ENCODE measurements at regions not wholly inside any gene's neighbourhood (a gene's known extent, or its start where the extent isn't known, plus 50 kb on each side); places are given as distances from the start of the nearest gene placed in this dataset.
"Not testable (repeated sequence)": the region's sequence is repeated elsewhere in the genome, so short reads cannot be mapped to it uniquely, and the experiment has no call there.

DNA sequence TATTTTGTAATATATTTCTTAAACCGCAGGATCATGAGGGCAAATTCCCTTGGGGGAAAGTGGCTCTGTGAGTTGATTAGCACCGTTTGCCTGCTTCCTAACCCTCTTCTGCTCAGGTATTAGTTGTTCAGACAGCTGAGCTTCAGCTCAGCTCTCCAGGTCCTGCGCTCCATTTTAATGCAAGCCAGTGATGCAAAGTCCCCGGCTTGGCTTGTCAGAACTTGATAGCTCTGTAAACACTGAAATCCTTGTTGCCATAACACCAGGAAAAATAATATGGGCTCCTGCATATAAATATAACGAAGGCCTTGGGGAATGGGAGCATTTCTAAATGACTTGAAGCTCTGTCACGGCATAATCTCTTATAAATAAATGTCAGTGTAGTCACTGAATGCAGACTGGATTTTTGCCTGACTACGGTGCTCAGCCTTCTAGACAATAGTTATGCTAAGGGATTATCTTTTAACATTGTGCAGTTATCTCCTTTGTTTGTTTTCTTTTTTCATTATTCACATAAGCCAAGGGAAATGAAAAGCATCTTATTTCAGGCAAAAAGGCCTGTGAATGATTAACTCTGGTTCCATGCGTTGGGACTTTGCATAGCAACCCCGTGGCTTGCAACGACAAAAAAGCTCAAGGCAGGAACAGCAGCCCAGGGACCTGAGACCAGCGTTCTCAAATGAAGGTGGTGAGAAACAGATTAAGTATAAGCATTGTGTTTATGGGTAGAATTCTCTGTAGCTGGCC is 253.2 kb downstream of the SPRY1 start:
- peak; percentile 42 for DNase-seq

DNA sequence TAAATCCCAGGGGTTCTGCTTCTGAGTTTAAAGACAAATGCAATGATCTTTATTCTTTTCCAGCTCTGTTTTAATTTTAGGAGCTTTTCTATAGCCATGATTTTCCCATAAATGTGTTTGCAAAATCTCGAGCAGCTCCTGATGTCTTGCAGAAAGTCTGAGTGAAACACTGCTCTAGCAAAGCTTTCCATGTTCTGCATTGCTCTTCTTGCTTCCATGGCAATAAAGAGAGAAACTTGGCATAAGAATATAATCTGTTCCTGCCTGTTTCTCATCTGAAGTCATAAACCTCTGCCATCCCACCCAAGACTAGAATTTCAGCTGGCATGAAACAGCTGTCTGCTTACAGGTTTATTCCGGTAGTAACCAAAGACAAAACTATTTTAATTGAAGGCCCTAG is 254.5 kb downstream of the SPRY1 start:
- DNase-seq = no peak

DNA sequence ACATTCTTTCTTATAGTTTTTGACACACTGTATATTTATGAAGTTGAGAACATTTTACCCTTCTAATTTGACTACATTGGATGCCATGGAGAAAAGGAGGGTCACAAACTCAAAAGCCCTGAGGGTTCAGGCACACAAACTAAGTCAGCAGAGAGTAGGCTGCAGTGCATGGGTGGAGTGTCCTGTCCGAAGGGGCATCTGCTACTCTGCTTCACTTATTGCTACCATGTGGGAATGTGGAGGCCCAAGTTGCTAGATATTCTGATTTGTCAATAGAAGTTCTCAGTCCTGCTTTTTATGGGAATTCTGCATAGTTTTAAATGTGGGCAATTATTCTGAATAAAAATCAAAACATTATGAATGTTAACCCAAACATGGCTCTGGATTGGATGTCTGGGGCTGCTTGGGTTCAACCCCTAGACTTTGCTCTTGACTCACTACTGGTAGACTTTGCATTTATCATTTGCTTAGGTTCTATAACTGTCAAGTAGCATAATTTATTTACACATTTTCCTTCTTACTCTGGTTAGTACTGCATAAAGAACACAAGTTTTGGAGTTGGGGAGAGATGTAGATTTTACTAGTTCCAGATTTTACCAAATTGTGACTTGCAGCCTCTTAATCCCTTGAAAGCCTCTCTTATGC is 255.1 kb downstream of the SPRY1 start:
- no peak for DNase-seq

DNA sequence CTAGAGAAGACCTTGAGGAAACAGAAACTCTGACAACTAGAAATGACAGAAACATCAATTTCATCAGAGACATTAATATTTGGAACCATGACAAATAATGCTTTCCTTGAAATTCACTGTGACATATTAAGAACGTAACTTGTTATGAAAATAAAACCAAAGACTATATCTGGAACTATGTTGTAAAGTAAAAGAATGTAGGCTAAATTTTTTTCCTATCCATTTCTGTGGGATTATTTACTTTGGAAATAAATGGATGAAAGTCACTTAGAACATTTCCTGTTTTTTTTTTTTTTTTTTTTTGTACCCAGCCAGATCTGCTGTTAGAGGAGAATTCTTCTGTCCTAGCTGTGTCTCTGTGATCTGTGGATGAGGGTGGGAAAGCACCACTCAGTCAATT is 255.9 kb downstream of the SPRY1 start:
- no peak for DNase-seq

DNA sequence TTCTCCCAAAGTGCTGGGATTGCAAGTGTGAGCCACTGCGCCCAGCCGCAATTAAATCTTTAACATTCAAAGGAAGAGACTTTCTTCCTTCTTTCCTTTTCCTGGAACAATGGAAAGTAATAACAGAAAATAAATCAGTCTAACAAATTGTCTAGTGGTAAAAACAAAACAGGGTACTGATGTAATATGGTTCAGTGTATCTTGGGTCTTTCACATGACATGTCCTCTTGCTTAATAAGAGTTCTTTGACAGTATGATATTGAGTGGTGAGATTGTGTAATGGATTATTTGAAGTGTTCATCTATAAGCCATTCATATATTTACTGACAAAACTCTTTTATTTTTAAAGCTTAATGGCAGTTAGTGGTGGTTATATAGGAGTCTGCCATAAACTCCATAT is 256.6 kb downstream of the SPRY1 start:
- no peak for DNase-seq

DNA sequence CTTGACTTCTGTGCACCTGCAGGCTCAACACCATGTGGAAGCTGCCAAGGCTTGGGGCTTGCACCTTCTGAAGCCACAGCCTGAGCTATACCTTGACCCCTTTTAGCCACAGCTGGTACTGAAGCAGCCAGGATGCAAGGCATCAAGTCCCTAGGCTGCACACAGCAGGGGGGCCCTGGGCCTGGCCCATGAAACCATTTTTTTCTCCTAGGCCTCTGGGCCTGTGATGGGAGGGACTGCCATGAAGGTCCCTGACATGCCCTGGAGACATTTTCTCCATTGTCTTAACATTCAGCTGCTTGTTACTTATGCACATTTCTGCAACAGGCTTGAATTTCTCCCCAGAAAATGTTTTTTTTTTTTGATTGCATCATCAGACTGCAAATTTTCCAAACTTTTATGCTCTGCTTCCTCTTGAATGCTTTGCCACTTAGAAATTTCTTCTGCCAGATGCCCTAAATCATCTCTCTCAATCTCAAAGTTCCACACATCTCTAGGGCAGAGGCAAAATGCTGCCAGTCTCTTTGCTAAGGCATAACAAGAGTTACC is 260.2 kb downstream of the SPRY1 start:
- DNase-seq = not testable (repeated sequence)

DNA sequence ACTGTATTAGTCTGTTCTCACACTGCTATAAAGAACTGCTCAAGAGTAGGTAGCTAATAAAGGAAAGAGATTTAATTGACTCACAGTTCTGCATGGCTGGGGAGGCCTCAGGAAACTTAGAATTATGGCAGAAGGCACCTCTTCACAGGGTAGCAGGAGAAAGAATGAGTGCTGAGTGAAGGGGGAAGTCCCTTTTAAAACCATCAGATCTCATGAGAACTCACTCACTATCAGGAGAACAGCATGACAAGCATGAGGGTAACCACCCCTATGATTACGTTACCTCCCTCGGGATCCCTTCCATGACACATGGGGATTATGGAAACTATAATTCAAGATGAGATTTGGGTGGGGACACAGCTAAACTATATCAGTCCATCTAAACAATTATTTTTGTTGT is 261.0 kb downstream of the SPRY1 start:
- DNase-seq = not testable (repeated sequence)

DNA sequence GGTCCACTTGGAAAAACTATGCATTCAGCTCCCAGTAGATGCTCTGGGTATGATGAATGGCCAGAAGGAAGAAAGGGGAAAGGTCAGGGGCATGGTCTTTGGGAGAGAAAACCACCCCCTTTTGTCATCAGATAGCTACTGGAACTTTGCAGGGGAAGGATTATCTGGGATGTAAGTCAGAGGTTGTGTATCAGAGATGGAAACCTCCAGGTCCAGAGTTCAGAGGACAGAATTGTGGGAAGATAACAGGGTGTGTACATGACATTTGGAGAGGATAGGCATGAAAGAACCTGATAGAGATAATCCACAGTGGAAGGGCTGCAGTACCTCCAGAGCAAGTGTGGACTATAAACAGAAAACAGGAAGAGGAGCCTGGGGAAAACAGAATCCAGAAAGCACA is 262.7 kb downstream of the SPRY1 start:
- DNase-seq = no peak

DNA sequence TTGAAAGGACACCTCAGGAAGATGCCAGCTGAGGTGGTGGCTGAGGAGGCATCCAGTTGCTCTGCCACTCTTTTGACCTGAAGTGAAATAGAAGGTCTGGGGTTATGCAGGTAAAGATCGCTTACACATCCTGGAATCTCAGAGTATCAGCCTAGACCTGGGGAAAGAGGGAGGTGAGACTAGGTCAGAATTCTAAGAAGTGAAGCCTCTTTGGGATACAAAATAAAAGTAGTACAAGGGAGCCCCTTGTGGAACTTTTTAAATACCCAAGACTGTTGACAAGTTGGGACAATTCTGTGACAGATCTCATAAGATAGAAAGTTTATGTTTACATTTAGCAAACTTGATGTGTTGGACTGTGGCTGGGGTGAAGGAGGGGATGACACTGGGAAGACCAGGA is 263.1 kb downstream of the SPRY1 start:
- no peak for DNase-seq

DNA sequence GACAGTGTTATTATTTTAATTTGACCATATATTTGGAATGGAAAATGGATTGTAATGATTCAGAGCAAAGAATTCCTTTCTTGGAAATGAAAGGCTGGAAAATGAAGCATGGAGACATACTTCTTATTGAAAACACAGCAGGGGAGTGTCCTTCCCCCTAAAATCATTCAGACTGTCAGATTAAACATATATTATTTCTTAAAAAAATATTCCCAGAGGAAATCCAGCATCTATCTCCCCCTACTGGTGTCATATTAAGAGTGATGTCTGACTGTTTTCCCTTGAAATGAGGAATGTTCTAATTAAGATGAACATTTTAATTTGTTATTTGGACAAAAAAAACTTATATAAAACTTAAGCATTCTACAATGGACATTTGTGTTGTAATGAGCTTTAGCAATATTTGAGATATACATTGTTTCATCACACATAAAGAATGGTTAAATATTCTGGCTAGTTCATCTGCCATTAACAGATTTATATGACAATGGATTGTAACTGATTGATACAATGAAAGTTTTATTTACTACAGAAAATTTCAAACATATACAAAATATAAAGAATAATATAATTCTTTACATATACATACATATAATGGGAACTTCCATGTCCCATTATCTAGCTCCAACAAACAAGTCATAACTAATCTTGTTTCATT is 264.6 kb downstream of the SPRY1 start:
- DNase-seq = no peak

DNA sequence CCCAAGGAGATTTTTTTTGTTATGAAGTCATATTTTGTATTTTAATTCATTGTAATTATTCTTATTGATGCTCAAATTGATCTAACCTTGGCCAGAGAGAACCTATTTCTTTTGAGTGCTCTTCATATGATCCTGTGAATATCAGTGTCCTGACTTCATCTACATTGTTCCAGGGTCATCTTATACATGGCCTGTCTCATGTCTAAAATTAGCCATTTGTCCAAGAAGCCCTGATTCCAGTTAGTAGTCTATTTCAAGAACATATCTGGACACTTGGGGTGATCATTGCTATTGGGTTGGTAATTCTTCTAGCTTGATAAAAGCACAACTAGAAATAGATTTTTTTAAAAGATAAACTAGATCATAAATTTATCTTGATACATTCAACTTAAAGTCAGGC is 266.2 kb downstream of the SPRY1 start:
- DNase-seq = no peak

DNA sequence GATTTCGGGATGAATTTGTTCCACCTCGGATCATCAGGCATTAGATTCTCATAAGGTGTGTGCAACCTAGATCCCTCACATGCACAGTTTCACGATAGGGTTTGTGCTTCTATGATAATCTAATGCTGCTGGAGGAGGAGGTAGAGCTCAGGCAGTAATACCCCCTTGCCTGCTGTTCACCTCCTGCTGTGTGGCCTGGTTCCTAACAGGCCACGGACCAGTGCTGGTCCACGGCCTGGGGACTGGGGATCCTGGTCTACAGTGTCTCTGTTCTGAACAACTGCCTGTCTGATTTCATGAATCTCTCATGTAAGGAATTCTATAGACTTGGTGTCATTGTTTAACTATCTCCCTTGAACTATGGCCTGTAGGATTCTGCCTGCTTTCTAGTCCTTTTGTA is 269.9 kb downstream of the SPRY1 start:
- DNase-seq = no peak

DNA sequence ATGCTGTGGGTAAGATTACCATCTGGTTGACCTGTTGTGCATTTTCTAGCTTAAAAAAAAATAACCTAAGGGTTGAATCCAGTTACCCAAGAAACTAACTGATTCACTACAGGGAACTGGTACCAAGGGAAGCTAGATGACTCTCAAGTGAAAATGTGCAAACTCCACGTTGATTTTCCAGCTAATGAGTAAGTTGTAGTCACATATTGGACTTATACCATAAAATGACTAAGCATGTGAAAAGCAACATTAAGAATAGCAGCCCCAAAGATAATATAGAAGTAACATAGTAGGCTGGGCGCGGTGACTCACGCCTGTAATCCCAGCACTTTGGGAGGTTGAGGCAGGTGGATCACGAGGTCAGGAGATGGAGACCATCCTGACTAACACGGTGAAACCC is 270.9 kb downstream of the SPRY1 start:
- no peak for DNase-seq

DNA sequence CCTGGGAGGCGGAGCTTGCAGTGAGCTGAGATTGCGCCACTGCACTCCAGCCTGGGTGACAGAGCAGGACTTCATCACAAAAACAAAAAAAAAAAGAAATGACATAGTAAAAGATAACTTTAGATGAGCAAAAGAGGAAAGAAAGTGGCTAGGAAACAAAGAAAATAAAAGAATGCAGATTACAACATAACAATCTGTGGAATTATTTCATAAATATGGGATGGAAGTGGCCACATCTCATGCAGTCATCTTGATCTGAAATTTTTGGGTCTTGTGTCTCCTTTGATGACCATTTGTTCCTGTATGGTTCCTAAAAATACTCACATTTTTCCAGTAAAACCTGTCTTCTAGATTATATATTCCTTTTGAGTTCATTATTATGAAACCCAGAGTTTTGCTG is 271.4 kb downstream of the SPRY1 start:
- no peak for DNase-seq

DNA sequence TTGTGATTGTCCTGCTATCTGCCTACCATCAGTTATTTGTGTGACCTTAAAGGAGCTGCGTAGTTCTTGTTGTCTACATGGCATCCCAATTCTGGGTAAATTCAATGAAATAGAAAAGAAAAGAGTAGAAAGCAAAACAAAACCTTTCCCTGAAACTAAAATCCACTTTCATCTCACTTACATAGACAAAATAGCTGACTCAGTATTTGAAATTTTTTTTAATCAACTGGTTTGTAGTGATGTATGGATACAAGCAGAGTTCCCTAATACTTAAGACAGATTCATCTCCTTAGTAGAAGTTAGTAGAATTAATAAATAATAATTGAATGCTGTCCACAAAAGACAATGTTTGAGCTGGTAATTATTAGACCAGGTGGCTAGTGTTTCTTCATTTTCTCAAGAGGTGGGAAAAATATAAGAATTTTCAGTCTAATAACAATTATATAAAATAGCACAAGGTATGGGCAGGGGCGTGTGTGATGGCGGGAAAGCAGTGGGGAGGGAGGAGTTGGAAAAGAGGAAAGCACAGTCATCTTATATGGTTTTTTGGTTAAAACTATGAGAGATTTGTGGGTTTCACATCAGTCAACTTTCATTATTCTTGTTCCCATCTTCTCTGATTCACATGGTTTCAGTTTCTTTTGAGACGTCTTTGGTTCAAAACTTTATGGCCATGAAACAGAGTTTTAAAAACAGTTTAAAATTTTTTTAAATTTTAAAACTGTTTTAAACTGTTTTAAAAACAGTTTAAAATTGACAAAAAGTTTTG is 275.2 kb downstream of the SPRY1 start:
- no peak for DNase-seq

DNA sequence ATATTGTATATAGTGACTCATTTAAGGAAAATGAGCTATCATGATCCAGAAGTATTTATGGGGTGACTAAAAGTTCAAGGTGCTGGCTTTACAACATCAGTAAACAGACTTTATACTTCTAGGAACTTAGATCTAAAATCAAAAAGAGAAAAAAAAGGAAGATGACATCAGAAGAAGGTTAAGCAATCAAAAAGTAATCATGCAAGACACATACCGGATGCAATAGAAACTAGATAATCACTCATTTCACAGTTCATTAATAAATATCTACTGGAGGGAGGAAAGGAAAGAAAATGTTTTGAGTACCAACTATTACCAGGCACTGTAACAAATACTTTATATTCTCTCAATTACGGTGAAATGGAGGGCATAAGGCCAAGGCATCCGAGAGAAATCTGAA is 276.4 kb downstream of the SPRY1 start:
- DNase-seq = no peak

DNA sequence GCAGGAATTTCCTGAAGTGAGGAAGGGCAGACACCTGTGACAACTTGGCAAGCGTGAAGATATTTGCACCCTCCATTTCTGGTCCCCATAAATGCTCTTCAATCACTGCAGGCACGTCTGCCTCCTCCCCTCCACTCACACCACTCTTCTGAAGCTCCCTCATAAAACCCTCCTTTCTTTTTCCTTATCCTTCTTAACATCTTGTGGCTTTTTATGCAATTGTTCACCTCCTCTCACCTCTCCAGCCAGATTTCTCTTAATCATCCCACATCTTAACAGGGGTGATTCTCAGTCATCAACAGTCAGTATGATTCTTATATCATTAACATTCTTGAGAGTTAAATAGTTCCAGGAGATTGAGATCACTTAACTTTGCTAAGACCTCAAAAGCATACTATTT is 277.4 kb downstream of the SPRY1 start:
- no peak for DNase-seq

DNA sequence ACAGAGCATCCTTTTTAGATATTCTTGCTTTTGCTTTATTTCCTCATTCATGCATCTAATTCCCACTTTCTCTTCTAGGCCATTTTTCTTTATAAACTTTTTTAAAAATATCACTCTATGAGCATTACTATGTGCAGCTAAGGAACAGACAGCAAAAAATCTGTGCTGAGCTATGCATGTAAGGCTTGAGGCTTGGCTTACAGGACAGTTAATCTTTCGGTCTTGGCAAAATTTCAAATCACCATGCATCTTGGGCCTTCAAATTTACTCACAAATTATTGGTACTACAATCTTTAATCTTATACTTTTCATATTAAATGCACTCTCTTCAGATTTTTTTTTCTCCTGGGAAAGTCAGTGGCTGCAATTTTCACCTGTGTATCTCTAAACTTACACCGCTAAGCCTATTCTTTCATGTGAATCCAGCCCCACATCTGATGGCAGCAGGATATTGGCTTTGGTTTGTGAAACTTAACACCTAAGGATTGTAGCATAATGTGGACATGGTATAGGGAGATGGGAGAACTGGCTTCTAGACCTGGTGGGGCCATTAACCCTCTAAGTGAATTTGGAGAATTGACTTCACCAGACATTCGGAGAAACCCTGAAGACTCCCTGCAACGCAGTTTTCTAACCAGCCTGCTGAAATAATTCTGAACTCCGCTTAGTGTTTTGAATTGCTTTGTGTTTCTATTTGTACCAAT is 278.3 kb downstream of the SPRY1 start:
- no peak for DNase-seq

DNA sequence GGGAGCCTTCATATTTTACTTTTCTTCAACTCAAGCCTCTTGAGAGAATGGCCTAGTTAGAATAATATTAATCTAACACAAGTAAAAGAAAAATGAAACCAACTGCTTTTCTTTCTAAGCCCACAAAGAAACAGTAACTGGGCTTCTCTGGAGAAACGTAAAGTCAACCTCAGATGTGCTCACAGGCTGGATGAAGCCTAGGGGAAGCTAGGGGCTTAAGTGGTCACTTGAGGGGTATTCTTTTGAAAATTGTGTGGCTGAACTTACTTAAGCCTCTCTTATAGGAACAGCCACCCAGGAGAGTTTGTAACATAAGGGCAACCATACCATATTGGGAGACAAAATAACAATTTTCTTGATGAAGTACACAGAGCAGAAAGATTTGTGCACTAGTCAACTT is 279.0 kb downstream of the SPRY1 start:
- DNase-seq = no peak

DNA sequence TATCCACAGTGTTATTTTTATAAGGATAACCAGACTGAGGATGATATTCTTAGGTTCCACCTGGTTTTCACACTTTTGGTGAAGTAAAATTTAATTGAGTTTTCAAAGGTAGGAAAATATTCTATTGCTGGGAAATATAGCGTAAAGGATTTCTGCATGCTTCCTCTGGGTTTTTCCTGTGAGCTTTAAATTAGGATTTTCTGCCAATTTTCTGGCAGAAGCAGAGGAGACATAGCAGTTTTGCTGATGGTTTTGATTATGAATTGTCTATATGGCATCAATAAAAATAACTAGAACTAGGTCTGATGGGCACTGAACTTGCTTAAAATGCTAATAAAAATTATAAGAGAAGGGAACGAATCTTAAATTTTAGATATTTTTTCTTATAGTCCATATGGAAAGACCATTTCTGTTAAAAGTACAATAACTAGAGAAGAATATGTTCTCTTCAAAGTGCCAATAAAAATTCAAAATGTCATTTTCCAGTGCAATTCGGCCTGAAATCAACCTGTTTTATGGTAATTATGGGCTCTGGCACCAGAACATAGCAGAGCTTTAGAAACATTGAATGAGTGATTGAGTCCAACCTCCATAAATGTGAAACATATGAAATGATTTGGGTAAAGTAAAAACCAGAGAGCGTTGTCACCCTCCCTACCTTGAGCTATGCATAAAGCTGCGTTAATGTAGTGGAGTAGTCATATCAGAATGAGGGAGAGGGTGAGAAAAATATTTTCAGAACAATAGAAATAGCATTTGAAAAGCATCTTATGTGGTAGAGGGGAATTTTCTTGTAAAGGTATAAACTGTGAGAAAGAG is 279.7 kb downstream of the SPRY1 start:
- no peak for DNase-seq

DNA sequence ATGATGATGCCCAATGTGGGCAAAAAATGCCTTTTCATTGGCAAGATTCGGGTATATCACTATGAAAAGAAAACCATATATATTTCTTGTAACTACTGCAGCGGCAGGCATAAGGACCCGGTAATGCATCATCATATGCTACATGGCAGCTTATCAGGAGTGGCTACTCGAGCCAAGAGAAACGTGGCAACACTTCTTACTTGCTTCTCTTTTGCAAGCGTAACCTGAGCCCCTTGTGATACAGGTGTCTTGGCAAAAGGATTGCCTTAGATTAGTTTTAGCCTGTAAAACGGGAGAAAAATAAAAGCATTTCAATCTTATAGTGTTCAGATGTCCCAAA is 280.3 kb downstream of the SPRY1 start:
- peak; percentile 41 for DNase-seq

DNA sequence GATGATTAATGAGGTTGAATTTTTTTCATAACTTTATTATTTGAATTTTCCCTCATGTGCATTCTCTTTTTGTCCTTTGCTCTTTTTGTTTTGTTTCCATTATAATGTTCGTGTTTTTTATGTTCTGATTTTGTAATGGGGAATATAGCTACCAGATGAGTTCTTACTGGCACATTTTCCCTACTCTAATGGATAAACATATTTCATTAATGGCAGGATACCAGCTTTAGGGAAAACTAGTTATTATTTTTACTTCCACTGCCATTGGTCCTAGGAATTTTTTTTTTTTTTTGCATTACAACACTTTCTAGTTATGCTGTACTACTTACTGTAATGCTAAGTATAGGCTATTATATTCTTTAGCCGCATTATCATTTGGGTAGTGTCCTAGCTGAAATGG is 286.3 kb downstream of the SPRY1 start:
- no peak for DNase-seq

All from NCI-H510A (cell line).